ENCODE measurements at regions not wholly inside any gene's neighbourhood (a gene's known extent, or its start where the extent isn't known, plus 50 kb on each side); places are given as distances from the start of the nearest gene placed in this dataset.

DNA sequence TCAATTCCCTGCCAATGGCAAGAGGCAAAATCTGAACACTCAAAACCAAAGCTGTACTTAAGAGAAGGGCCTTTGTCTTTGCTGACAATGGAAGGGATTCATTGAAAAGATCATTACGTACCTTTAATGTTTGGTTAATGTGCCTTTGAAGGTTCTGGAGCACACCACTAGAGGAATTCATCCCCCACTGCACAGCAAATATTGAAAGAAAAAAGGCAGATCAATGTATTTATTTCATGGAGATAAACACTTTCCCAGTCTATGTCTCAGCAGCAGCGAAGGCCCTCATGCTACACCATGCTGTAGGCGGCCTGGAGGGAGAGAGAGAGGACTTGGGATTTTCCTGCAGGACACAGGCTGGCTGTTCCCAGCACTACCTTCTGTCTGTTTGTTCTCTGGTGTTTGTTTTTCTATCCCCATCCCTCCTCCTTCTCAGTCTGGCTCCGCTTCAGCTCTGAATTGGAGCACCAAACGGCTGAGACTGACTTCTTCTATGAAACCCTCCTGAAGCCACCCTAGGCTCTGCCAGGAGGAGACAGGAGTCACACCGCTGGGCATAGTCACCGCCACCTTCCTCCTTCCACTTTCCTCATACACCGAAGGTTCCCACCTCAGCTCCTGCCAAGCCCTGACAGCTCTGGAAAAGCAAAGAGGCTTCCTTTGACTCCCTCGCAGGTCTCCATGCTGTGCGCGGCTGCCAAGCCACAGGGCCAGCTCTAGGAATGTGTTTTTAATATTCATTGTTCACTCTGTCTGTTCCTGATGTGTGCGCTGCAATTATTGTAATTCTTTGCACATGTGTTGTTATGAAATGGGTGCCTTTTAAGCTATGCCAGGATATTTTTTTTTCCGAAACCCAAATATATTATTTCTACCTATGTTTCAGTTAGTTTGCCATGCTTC is 301.5 kb downstream of the FZD1 start (continued):
- TF ChIP-seq, protein P1, sequence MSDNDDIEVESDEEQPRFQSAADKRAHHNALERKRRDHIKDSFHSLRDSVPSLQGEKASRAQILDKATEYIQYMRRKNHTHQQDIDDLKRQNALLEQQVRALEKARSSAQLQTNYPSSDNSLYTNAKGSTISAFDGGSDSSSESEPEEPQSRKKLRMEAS (IDR thresholded peaks at IDR 0.05), result no peak
- TF ChIP-seq EGR1 (IDR thresholded peaks at IDR 0.05; ENCODE audit: low read depth) (no peak), CEBPB (IDR thresholded peaks at IDR 0.05; ENCODE audit: low read depth) (no peak)

DNA sequence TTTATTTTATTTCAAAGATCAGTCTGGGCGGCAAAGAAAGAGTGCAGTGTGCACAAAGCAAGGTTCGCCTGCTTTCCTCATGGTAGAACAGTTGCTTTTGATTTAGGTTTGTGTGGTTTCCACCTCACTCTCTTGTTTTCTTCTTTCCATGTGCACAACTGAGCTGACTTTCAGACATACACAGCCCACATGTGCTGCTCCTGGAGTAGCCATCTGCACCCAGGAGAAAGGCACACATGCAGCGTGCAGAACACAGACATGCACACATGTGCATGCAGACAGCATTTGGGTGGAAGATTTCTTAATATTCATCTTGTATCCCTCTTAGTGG is 302.1 kb downstream of the FZD1 start:
- Histone ChIP-seq H3K79me2 (ENCODE audit: insufficient read depth, low read length) (no peaks in the 10 kb centered on the region), H3K27ac (ENCODE audit: low read depth, low read length) (no peak overlapping the region), H3K9me2 (ENCODE audit: insufficient read depth) (no peaks in the 10 kb centered on the region), H3K4me1 (ENCODE audit: control insufficient read depth in 1 of 2, insufficient read depth in 2 of 2, low read length in 2 of 2) (no peaks in the 10 kb centered on the region), H3K9ac (ENCODE audit: low read length) (no peak overlapping the region), H3K4me3 (replicated peaks in 1 of 2; ENCODE audit: low read depth in 1 of 2, low read length in 2 of 2) (no peak overlapping the region), H3K9me3 (ENCODE audit: control insufficient read depth in 1 of 2, insufficient read depth in 1 of 2, low read depth in 1 of 2, low read length in 2 of 2) (no peaks in the 10 kb centered on the region), H3K4me2 (ENCODE audit: low read length) (no peak overlapping the region), H3K36me3 (ENCODE audit: control insufficient read depth in 1 of 2, insufficient read depth in 2 of 2, low read length in 2 of 2) (no peaks in the 10 kb centered on the region), H4K20me1 (ENCODE audit: insufficient read depth) (no peaks in the 10 kb centered on the region), H2AFZ (ENCODE audit: low read depth, low read length, poor library complexity, severe bottlenecking) (no peak overlapping the region), H3K27me3 (ENCODE audit: insufficient read depth, low read length) (no peaks in the 10 kb centered on the region)
- POLR2A ChIA-PET, result no interaction called here
- TF ChIP-seq SRF (IDR thresholded peaks at IDR 0.05; ENCODE audit: low read depth) (no peak), POLR2AphosphoS5 (IDR thresholded peaks at IDR 0.05; ENCODE audit: low read depth, low read length) (no peak)
- TF ChIP-seq, protein P2, sequence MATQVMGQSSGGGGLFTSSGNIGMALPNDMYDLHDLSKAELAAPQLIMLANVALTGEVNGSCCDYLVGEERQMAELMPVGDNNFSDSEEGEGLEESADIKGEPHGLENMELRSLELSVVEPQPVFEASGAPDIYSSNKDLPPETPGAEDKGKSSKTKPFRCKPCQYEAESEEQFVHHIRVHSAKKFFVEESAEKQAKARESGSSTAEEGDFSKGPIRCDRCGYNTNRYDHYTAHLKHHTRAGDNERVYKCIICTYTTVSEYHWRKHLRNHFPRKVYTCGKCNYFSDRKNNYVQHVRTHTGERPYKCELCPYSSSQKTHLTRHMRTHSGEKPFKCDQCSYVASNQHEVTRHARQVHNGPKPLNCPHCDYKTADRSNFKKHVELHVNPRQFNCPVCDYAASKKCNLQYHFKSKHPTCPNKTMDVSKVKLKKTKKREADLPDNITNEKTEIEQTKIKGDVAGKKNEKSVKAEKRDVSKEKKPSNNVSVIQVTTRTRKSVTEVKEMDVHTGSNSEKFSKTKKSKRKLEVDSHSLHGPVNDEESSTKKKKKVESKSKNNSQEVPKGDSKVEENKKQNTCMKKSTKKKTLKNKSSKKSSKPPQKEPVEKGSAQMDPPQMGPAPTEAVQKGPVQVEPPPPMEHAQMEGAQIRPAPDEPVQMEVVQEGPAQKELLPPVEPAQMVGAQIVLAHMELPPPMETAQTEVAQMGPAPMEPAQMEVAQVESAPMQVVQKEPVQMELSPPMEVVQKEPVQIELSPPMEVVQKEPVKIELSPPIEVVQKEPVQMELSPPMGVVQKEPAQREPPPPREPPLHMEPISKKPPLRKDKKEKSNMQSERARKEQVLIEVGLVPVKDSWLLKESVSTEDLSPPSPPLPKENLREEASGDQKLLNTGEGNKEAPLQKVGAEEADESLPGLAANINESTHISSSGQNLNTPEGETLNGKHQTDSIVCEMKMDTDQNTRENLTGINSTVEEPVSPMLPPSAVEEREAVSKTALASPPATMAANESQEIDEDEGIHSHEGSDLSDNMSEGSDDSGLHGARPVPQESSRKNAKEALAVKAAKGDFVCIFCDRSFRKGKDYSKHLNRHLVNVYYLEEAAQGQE (IDR thresholded peaks at IDR 0.05; ENCODE audit: low read depth), result no peak
- DNase-seq (ENCODE audit: low read depth, low spot score) (no peak), ATAC-seq (no peak)
- no TSS peak for BruUV-seq (replicated peaks)
- RAD21 ChIA-PET (ENCODE audit: low non-redundant PET in 1 of 2, low total read pairs in 2 of 2, uncharacterized antibody in 2 of 2, unreplicated experiment in 2 of 2), result no interaction called here
- intact Hi-C loops (cut with micrococcal nuclease), result no loop called here
- CTCF ChIA-PET, result no interaction called here
